ENCODE measurements at regions not wholly inside any gene's neighbourhood (a gene's known extent, or its start where the extent isn't known, plus 50 kb on each side); places are given as distances from the start of the nearest gene placed in this dataset.

DNA sequence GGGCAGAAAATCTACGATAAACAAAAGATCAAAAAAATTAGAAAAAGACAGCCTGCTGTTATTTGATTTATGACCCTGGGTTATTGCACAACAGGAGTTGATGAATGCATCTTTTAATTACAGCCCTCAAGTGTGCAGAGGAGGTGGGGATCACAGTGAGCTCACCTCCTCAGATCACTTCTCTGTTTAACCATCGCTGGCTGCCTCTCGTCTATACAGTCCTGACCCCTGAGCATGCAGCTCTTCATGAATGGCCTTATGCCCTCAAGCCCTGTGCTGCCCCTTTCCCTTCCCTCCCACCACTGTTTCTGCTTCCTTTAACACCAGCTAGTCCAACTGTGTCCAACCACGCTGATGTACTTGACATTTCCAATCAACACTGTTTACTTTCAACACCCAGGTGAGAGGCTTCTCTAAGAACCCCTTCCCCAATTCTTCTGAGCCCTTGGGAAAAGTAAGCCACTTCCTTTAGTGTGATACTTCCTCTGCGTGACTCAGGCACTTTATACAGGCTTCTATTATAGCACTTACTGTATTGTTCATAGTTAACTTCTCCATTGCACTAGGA, 60.6 kb upstream of the RIPOR2 start:
- Mint-ChIP-seq H3K9me3 (ENCODE audit: unreplicated experiment) (peaks cover 5% of the 10 kb centered on the region), H3K27me3 (ENCODE audit: insufficient read depth, unreplicated experiment) (no peaks in the 10 kb centered on the region), H3K4me1 (ENCODE audit: insufficient read depth, unreplicated experiment) (peaks cover 24% of the 10 kb centered on the region), H3K4me3 (ENCODE audit: unreplicated experiment) (no peak overlapping the region), H3K27ac (ENCODE audit: low read depth, unreplicated experiment) (no peak overlapping the region), H3K36me3 (ENCODE audit: insufficient read depth, unreplicated experiment) (no peaks in the 10 kb centered on the region)
- BruUV-seq (replicated peaks), result no TSS peak
- intact Hi-C loops (cut with micrococcal nuclease), result no loop called here
- no peak for DNase-seq (ENCODE audit: unreplicated experiment)
- TF ChIP-seq, protein P1, sequence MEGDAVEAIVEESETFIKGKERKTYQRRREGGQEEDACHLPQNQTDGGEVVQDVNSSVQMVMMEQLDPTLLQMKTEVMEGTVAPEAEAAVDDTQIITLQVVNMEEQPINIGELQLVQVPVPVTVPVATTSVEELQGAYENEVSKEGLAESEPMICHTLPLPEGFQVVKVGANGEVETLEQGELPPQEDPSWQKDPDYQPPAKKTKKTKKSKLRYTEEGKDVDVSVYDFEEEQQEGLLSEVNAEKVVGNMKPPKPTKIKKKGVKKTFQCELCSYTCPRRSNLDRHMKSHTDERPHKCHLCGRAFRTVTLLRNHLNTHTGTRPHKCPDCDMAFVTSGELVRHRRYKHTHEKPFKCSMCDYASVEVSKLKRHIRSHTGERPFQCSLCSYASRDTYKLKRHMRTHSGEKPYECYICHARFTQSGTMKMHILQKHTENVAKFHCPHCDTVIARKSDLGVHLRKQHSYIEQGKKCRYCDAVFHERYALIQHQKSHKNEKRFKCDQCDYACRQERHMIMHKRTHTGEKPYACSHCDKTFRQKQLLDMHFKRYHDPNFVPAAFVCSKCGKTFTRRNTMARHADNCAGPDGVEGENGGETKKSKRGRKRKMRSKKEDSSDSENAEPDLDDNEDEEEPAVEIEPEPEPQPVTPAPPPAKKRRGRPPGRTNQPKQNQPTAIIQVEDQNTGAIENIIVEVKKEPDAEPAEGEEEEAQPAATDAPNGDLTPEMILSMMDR (IDR thresholded peaks at IDR 0.05; ENCODE audit: unreplicated experiment), result no peak
- ChIA-PET POLR2A (no interaction called here), CTCF (interaction anchor here (0.6 kb wide), 1 partner anchor 591 kb away, joined by 3 read pairs; no protein-coding TSS in a partner anchor)

DNA sequence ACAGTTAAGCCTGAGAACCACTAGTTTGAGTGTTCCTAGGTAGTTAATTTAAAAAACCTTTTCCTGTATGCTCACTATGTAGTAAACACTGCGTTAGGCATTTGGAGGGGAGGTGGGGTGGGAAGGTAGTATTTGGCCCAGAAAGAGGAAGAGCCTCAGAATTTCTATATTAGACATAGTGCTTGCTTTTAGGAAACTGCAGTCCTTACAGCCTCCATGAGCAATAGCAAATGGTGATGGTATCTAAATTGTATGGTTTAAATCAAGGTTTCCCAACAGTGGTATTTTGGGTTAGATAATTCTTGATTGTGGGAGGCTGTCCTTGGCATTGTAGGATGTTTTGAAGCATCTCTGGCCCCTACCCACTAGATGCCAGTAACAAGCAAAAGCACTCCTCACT, 61.5 kb upstream of the RIPOR2 start:
- Mint-ChIP-seq H3K27me3 (ENCODE audit: insufficient read depth, unreplicated experiment) (no peaks in the 10 kb centered on the region), H3K27ac (ENCODE audit: low read depth, unreplicated experiment) (no peak overlapping the region), H3K4me3 (ENCODE audit: unreplicated experiment) (no peak overlapping the region), H3K36me3 (ENCODE audit: insufficient read depth, unreplicated experiment) (no peaks in the 10 kb centered on the region), H3K9me3 (ENCODE audit: unreplicated experiment) (peaks cover 5% of the 10 kb centered on the region), H3K4me1 (ENCODE audit: insufficient read depth, unreplicated experiment) (peaks cover 24% of the 10 kb centered on the region)
- ChIA-PET CTCF (interaction anchor here (1.1 kb wide), 1 partner anchor 141 kb away, joined by 3 read pairs; no protein-coding TSS in a partner anchor), POLR2A (interaction anchor here (1.1 kb wide), 1 partner anchor 21 kb away, joined by 5 read pairs; no protein-coding TSS in a partner anchor)
- intact Hi-C loops (cut with micrococcal nuclease), result no loop called here
- DNase-seq (ENCODE audit: unreplicated experiment), result no peak
- no TSS peak for BruUV-seq (replicated peaks)
- TF ChIP-seq, protein P1 (IDR thresholded peaks at IDR 0.05; ENCODE audit: unreplicated experiment), result no peak

DNA sequence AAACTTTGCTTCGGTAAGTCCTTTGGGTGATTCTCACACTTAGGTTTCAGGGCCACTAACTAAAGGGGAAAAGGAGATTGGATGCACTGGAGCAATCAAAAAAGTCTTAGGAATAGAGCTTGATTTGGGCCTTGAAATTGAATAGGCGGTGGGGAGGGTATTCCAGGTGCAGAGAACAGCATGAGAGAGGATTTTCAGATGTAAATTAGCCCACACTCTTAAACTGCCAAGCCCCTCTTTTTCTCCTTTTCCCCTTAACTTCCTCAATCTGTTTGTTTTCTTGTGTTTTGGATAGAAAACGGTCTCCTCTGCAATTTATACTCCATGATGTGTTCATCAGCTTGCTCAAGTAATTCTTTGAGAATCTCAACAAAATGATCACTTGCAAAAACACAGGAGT, 62.1 kb upstream of the RIPOR2 start:
- H3K4me3 Mint-ChIP-seq (ENCODE audit: unreplicated experiment), result no peak overlapping the region
- no peaks in the 10 kb centered on the region for H3K36me3 Mint-ChIP-seq (ENCODE audit: insufficient read depth, unreplicated experiment)
- TF ChIP-seq, protein P1 (IDR thresholded peaks at IDR 0.05; ENCODE audit: unreplicated experiment), result no peak
- H3K4me1 Mint-ChIP-seq (ENCODE audit: insufficient read depth, unreplicated experiment), result peaks cover 24% of the 10 kb centered on the region
- no peak overlapping the region for H3K27ac Mint-ChIP-seq (ENCODE audit: low read depth, unreplicated experiment)
- peaks cover 4% of the 10 kb centered on the region for H3K9me3 Mint-ChIP-seq (ENCODE audit: unreplicated experiment)
- no peaks in the 10 kb centered on the region for H3K27me3 Mint-ChIP-seq (ENCODE audit: insufficient read depth, unreplicated experiment)
- ChIA-PET CTCF (interaction anchor here (0.7 to 1.1 kb wide), 2 partner anchors 47 to 141 kb away, joined by 3 to 4 read pairs; no protein-coding TSS in a partner anchor), POLR2A (interaction anchor here (1.1 to 1.3 kb wide), 2 partner anchors 9 to 20 kb away, joined by 4 to 5 read pairs; no protein-coding TSS in a partner anchor)
- intact Hi-C loops (cut with micrococcal nuclease), result no loop called here
- no peak for DNase-seq (ENCODE audit: unreplicated experiment)
- BruUV-seq (replicated peaks), result no TSS peak

DNA sequence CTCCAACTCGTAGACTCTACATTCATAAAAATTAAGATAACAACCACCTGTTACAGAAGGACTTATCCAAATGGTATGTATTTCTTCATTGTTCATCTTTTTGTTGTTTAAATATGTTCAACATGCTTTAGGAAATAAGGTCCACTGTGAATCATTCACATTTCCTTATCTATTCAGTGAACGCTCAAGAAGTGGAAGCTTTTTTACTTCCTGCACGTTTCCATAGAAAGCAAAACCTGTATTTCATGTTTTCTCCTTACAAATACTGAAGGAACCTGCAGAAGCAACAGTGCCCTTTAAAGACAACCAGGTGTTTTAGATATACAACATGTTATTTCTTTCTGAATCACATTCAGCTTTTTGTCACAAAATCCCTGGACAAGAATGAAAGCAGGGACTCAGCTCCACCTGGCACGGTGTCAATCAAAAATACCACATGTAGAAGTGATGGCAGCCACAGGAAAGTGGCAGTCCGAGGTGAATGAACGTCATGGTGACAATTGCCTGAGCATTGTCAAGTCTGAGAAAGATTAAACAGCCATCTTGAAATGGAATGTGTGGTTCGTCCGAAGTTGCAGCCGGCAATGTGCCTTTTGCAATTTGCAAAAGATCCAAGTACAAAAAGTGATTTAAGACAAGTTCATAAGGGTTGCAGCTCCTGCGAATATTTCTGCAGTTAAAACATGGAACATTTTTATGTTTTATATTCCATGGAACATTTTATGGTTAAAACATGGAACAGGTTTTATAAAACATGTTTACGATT, 66.7 kb upstream of the RIPOR2 start:
- H3K27ac Mint-ChIP-seq (ENCODE audit: low read depth, unreplicated experiment), result peak overlapping the region; percentile 78
- TF ChIP-seq, protein P1 (IDR thresholded peaks at IDR 0.05; ENCODE audit: unreplicated experiment), result no peak
- no peaks in the 10 kb centered on the region for H3K9me3 Mint-ChIP-seq (ENCODE audit: unreplicated experiment)
- ChIA-PET CTCF (interaction anchor here (0.6 to 3.4 kb wide), 2 partner anchors 11 to 223 kb away, joined by 3 to 28 read pairs; no protein-coding TSS in a partner anchor), POLR2A (interaction anchor here (0.7 to 7.3 kb wide), 5 partner anchors 10 to 145 kb away, joined by 3 to 172 read pairs (median 3); no protein-coding TSS in a partner anchor)
- H3K4me3 Mint-ChIP-seq (ENCODE audit: unreplicated experiment), result peak overlapping the region; percentile 29
- no peak for DNase-seq (ENCODE audit: unreplicated experiment)
- H3K27me3 Mint-ChIP-seq (ENCODE audit: insufficient read depth, unreplicated experiment), result no peaks in the 10 kb centered on the region
- H3K4me1 Mint-ChIP-seq (ENCODE audit: insufficient read depth, unreplicated experiment), result peaks cover 53% of the 10 kb centered on the region
- peaks cover 9% of the 10 kb centered on the region for H3K36me3 Mint-ChIP-seq (ENCODE audit: insufficient read depth, unreplicated experiment)
- no TSS peak for BruUV-seq (replicated peaks)
- intact Hi-C loops (cut with micrococcal nuclease), result no loop called here
